ENCODE measurements at regions not wholly inside any gene's neighbourhood (a gene's known extent, or its start where the extent isn't known, plus 50 kb on each side); places are given as distances from the start of the nearest gene placed in this dataset.

GRCh38 chr2:18309627-18310026 is 250.8 kb downstream of the RDH14 start:
- Histone ChIP-seq H3K36me3 (no peaks in the 10 kb centered on the region), H3K4me3 (replicated peaks in 1 of 3) (no peak overlapping the region), H3K27me3 (no peaks in the 10 kb centered on the region), H3K4me1 (no peaks in the 10 kb centered on the region), H3K27ac (no peak overlapping the region), H3K9me3 (no peaks in the 10 kb centered on the region)
- no peak for DNase-seq
- 89 to 96% methylated on average over 4 of the region's 4 CpGs for WGBS, 2 donors
- TF ChIP-seq POLR2A (IDR thresholded peaks at IDR 0.05): no peak
- no peak for TF ChIP-seq CTCF (IDR thresholded peaks at IDR 0.05)
- intact Hi-C loops (cut with DNase I): no loop called here

DNA sequence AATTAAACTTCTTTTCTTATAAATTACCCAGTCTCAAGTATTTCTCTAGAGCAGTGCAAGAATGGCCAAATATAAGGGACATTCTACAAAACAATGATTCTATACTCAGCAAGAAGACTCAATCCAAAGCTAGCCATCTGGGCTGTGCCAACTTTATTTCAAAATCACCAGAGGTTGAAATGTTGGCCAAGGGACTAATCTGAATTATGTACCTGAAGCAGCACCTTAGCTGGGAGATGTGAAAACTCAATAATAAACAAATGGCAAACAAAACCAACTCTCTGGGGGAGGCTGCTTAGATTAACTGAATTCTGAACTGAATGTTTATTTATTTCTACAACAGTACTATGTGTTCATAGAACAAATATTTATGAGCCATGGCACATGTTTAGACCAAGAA is 251.3 kb downstream of the RDH14 start:
- intact Hi-C loops (cut with DNase I): no loop called here
- Histone ChIP-seq H3K9me3 (no peaks in the 10 kb centered on the region), H3K27me3 (no peaks in the 10 kb centered on the region), H3K27ac (no peak overlapping the region), H3K4me3 (replicated peaks in 1 of 3) (no peak overlapping the region), H3K36me3 (no peaks in the 10 kb centered on the region), H3K4me1 (no peaks in the 10 kb centered on the region)
- DNase-seq: no peak
- TF ChIP-seq CTCF (IDR thresholded peaks at IDR 0.05) (no peak), POLR2A (IDR thresholded peaks at IDR 0.05) (no peak)

DNA sequence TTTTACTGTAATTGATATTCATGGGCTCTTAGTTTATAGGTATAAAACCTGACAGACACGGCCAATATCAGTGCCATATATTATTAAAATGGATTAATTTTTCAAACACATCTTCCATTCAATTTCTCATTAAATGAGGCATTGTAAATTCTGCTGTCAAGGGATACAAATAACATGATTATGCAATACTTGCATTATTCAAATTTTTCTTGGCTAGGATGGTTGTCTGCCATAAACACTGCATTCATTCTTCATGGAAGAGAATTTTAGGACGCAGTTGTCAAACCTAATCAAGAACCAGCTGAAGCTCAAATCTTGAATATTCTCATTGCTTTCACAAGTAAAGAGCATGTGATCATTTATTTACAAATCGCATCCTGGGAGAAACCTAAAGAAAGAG is 255.6 kb downstream of the RDH14 start:
- DNase-seq: no peak
- no peak overlapping the region for H3K27ac ChIP-seq
- H3K9me3 ChIP-seq: no peaks in the 10 kb centered on the region
- no peaks in the 10 kb centered on the region for H3K36me3 ChIP-seq
- H3K4me1 ChIP-seq: no peaks in the 10 kb centered on the region
- intact Hi-C loops (cut with DNase I): no loop called here
- 90 to 95% methylated on average over 3 of the region's 3 CpGs for WGBS, 2 donors
- no peak for TF ChIP-seq POLR2A (IDR thresholded peaks at IDR 0.05)
- no peak for TF ChIP-seq CTCF (IDR thresholded peaks at IDR 0.05)
- no peak overlapping the region for H3K4me3 ChIP-seq (replicated peaks in 1 of 3)
- no peaks in the 10 kb centered on the region for H3K27me3 ChIP-seq

DNA sequence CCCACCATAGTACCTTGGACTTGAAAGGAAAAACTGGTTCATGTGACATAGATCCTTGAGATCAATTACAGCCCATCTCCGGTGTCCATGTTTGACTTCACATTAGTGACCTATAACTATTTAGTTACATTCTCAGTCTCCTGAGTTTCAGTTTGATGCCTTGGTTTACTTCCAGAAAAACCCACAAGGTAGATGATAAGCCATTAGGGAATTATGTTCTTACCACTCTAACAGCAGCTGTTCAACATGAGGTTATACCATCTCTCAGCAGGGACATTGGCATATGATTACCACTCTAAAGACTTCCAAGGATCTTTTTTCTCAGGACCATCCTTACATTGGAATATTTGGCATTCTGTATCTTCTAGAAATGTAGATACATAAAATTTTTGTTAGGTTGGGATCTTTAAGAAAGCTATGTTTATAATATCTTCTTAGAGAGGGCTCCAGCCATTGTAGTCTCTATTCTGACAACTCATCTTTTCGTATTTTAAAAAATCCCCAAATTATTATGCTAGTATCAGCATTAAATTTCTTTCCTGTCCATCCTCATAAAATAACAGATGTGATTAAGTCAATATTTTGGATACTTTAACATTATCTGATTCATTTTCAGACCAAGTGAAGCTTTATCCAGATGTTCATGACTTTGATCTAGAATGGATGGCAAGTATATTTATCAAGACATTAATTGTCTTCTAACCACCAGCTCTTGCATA is 258.9 kb downstream of the RDH14 start:
- intact Hi-C loops (cut with DNase I): no loop called here
- no peak for DNase-seq
- Histone ChIP-seq H3K27ac (no peak overlapping the region), H3K36me3 (no peaks in the 10 kb centered on the region), H3K4me3 (replicated peaks in 1 of 3) (no peak overlapping the region), H3K27me3 (no peaks in the 10 kb centered on the region), H3K4me1 (no peaks in the 10 kb centered on the region), H3K9me3 (no peaks in the 10 kb centered on the region)
- TF ChIP-seq POLR2A (IDR thresholded peaks at IDR 0.05) (no peak), CTCF (IDR thresholded peaks at IDR 0.05) (no peak)
- 91 to 95% methylated on average over 2 of the region's 2 CpGs for WGBS, 2 donors

DNA sequence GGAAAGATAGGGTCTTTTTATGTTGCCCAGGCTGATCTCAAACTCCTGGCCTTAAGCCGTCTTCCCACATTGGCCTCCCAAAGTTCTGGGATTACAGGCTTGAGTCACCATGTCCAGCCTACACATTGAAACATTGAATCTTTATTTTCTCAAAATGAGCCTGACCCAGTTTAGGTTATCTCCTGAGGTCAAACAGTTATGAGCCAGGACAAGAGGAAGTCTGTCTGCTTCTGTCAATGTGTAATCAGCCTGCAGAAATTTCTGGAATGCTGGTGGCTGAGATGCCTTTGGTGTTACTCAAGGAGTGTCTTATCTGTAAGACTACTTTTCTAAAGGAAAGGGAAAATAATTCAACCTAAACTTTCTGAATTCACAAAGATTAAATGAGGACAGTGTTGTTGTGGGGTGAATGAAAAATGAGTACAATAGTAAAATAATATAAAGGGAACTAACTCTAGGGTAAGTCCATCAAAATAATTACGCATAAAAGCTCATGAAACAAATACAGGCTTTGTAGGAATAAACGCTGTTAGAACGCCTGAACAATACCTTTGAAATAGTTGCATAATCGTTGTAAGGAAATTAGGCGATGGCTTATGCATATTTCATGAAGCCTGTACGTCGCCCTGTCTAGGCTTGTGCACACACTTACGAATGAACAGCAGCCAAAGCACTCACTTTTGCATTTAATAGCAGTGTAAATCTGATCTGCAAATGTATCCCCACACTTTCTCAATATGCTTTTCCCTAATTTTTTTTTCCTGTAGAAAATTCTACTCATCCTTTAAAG is 260.8 kb downstream of the RDH14 start:
- H3K4me1 ChIP-seq: no peaks in the 10 kb centered on the region
- intact Hi-C loops (cut with DNase I): no loop called here
- TF ChIP-seq CTCF (IDR thresholded peaks at IDR 0.05) (no peak), POLR2A (IDR thresholded peaks at IDR 0.05) (no peak)
- no peak overlapping the region for H3K4me3 ChIP-seq (replicated peaks in 1 of 3)
- no peaks in the 10 kb centered on the region for H3K36me3 ChIP-seq
- no peak overlapping the region for H3K27ac ChIP-seq
- H3K27me3 ChIP-seq: no peaks in the 10 kb centered on the region
- H3K9me3 ChIP-seq: no peaks in the 10 kb centered on the region
- WGBS, 2 donors: 78 to 83% methylated on average over 9 of the region's 9 CpGs
- no peak for DNase-seq
